Neural cell (in vitro differentiated cells): ENCODE measurements at regions not wholly inside any gene's neighbourhood (a gene's known extent, or its start where the extent isn't known, plus 50 kb on each side); places are given as distances from the start of the nearest gene placed in this dataset.
"Not testable (repeated sequence)": the region's sequence is repeated elsewhere in the genome, so short reads cannot be mapped to it uniquely, and the experiment has no call there.

Experiments
- H2AFZ ChIP-seq: fragments of 200-600, 300-800 bp; sonication (generic), shearing (Covaris generic); 2 replicates; pipeline ENCODE4 v1.6.0; 2014; ENCODE audit warnings: low read depth, mild to moderate bottlenecking, antibody characterized with exemption, low read length, moderate library complexity
- H3F3A ChIP-seq: fragments of 200-600 bp; shearing (Covaris generic); 2 replicates; pipeline ENCODE4 v1.6.1; 2016; ENCODE audit warnings: mild to moderate bottlenecking, moderate library complexity, mixed read lengths, antibody characterized with exemption, low read length; ENCODE audit not compliant: insufficient read depth, poor library complexity, severe bottlenecking
- H3K27ac ChIP-seq: fragments of 200-600, 300-800 bp; sonication (generic), shearing (Covaris generic); 2 replicates; pipeline ENCODE4 v1.5.1; 2014; ENCODE audit warnings: mild to moderate bottlenecking, low read length, moderate library complexity
- H3K27me3 ChIP-seq: fragments of 300-800, 200-600 bp; sonication (generic), shearing (Covaris generic); 2 replicates; pipeline ENCODE4 v1.6.0; 2014; ENCODE audit warnings: mild to moderate bottlenecking, low read depth, low read length, moderate library complexity; ENCODE audit not compliant: insufficient read depth
- H3K36me3 ChIP-seq: fragments of 300-800, 200-600 bp; sonication (generic), shearing (Covaris generic); 2 replicates; pipeline ENCODE4 v1.5.1; 2014; ENCODE audit warnings: mild to moderate bottlenecking, antibody characterized with exemption, low read length, moderate library complexity; ENCODE audit not compliant: insufficient read depth
- H3K4me2 ChIP-seq: fragments of 300-800, 200-600 bp; sonication (generic), shearing (Covaris generic); 2 replicates; pipeline ENCODE4 v1.6.0; 2014; ENCODE audit warnings: mild to moderate bottlenecking, low read length
- H3K4me3 ChIP-seq: fragments of 300-800, 200-600 bp; sonication (generic), shearing (Covaris generic); 2 replicates; pipeline ENCODE4 v1.5.1; 2014; ENCODE audit warnings: mild to moderate bottlenecking, low read length, moderate library complexity
- H3K79me2 ChIP-seq: fragments of 200-600 bp; shearing (Covaris generic); replicated peaks from 2 replicates; pipeline ENCODE4 v1.6.0; 2014; ENCODE audit warnings: mild to moderate bottlenecking, low read length, moderate library complexity; ENCODE audit not compliant: insufficient read depth
- H3K9ac ChIP-seq: fragments of 300-800, 200-600 bp; sonication (generic), shearing (Covaris generic); 2 replicates; pipeline ENCODE4 v1.6.1; 2016; ENCODE audit warnings: mild to moderate bottlenecking, low read length, mixed read lengths
- H3K9me2 ChIP-seq: fragments of 200-600 bp; shearing (Covaris generic); 2 replicates; pipeline ENCODE4 v1.6.1; 2016; ENCODE audit warnings: mild to moderate bottlenecking, low read length, mixed read lengths; ENCODE audit not compliant: insufficient read depth
- H3K9me3 ChIP-seq: fragments of 200-600, 300-800 bp; sonication (generic), shearing (Covaris generic); 2 replicates; pipeline ENCODE4 v1.6.1; 2016; ENCODE audit warnings: mild to moderate bottlenecking, mixed run types, low read length, moderate library complexity, mixed read lengths
- H4K20me1 ChIP-seq: fragments of 200-600 bp; shearing (Covaris generic); 2 replicates; pipeline ENCODE4 v1.6.1; 2016; ENCODE audit warnings: mild to moderate bottlenecking, mixed run types; ENCODE audit not compliant: insufficient read depth
- EP300 ChIP-seq: fragments of 450-650 bp; conservative IDR thresholded peaks from 2 replicates; pipeline ENCODE4 v1.6.1; 2014; ENCODE audit warnings: antibody characterized with exemption, mild to moderate bottlenecking, moderate library complexity; ENCODE audit not compliant: poor library complexity, severe bottlenecking
- EZH2 ChIP-seq: fragments of 200-600, 300-800 bp; shearing (Covaris generic), sonication (generic); IDR thresholded peaks from 2 replicates; pipeline ENCODE4 v1.6.1; 2014; ENCODE audit warnings: antibody characterized with exemption, low read length, borderline replicate concordance, mild to moderate bottlenecking; ENCODE audit not compliant: insufficient read depth, poor library complexity, severe bottlenecking
- MXI1 ChIP-seq: fragments of 450-650 bp; conservative IDR thresholded peaks from 2 replicates; pipeline ENCODE4 v1.6.1; 2014; ENCODE audit warnings: antibody characterized with exemption, mild to moderate bottlenecking; ENCODE audit not compliant: poor library complexity, severe bottlenecking
- POLR2AphosphoS5 ChIP-seq: IDR thresholded peaks from 2 replicates; pipeline ENCODE4 v1.6.1; 2012
- RAD21 ChIP-seq: fragments of 450-650 bp; conservative IDR thresholded peaks from 2 replicates; pipeline ENCODE4 v1.6.1; 2014; ENCODE audit warnings: antibody characterized with exemption, mild to moderate bottlenecking, moderate library complexity
- SMC3 ChIP-seq: fragments of 450-650 bp; conservative IDR thresholded peaks from 2 replicates; pipeline ENCODE4 v1.6.1; 2014; ENCODE audit warnings: antibody characterized with exemption, mild to moderate bottlenecking, moderate library complexity; ENCODE audit not compliant: poor library complexity
- TAF1 ChIP-seq: IDR thresholded peaks from 2 replicates; pipeline ENCODE4 v1.6.1; 2012; ENCODE audit warnings: low read depth
- TF ChIP-seq, protein P1 (sequence below): IDR thresholded peaks from 2 replicates; pipeline ENCODE4 v1.6.1; 2012; ENCODE audit warnings: borderline replicate concordance
- TF ChIP-seq, protein P2 (sequence below): fragments of 450-650 bp; IDR thresholded peaks from 2 replicates; pipeline ENCODE4 v1.5.1; 2014; ENCODE audit warnings: antibody characterized with exemption, mild to moderate bottlenecking, moderate library complexity; ENCODE audit not compliant: poor library complexity, severe bottlenecking

GRCh38 chr12:34163443-34163842 is 141.1 kb downstream of the ALG10 start:
- no peaks in the 10 kb centered on the region for H3K9me2 ChIP-seq
- no peak overlapping the region for H3K27ac ChIP-seq
- H3K4me2 ChIP-seq, result no peak overlapping the region
- H3K9me3 ChIP-seq, result peaks cover 2% of the 10 kb centered on the region
- no peak overlapping the region for H2AFZ ChIP-seq
- H3K36me3 ChIP-seq, result no peaks in the 10 kb centered on the region
- TF ChIP-seq, protein P1, sequence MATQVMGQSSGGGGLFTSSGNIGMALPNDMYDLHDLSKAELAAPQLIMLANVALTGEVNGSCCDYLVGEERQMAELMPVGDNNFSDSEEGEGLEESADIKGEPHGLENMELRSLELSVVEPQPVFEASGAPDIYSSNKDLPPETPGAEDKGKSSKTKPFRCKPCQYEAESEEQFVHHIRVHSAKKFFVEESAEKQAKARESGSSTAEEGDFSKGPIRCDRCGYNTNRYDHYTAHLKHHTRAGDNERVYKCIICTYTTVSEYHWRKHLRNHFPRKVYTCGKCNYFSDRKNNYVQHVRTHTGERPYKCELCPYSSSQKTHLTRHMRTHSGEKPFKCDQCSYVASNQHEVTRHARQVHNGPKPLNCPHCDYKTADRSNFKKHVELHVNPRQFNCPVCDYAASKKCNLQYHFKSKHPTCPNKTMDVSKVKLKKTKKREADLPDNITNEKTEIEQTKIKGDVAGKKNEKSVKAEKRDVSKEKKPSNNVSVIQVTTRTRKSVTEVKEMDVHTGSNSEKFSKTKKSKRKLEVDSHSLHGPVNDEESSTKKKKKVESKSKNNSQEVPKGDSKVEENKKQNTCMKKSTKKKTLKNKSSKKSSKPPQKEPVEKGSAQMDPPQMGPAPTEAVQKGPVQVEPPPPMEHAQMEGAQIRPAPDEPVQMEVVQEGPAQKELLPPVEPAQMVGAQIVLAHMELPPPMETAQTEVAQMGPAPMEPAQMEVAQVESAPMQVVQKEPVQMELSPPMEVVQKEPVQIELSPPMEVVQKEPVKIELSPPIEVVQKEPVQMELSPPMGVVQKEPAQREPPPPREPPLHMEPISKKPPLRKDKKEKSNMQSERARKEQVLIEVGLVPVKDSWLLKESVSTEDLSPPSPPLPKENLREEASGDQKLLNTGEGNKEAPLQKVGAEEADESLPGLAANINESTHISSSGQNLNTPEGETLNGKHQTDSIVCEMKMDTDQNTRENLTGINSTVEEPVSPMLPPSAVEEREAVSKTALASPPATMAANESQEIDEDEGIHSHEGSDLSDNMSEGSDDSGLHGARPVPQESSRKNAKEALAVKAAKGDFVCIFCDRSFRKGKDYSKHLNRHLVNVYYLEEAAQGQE, result no peak
- TF ChIP-seq, protein P2, sequence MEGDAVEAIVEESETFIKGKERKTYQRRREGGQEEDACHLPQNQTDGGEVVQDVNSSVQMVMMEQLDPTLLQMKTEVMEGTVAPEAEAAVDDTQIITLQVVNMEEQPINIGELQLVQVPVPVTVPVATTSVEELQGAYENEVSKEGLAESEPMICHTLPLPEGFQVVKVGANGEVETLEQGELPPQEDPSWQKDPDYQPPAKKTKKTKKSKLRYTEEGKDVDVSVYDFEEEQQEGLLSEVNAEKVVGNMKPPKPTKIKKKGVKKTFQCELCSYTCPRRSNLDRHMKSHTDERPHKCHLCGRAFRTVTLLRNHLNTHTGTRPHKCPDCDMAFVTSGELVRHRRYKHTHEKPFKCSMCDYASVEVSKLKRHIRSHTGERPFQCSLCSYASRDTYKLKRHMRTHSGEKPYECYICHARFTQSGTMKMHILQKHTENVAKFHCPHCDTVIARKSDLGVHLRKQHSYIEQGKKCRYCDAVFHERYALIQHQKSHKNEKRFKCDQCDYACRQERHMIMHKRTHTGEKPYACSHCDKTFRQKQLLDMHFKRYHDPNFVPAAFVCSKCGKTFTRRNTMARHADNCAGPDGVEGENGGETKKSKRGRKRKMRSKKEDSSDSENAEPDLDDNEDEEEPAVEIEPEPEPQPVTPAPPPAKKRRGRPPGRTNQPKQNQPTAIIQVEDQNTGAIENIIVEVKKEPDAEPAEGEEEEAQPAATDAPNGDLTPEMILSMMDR, result no peak
- TF ChIP-seq EZH2, result no peak
- no peak overlapping the region for H3K9ac ChIP-seq
- no peaks in the 10 kb centered on the region for H4K20me1 ChIP-seq
- no peak overlapping the region for H3K4me3 ChIP-seq
- H3K27me3 ChIP-seq, result no peaks in the 10 kb centered on the region
- H3K79me2 ChIP-seq, result no peaks in the 10 kb centered on the region
- H3F3A ChIP-seq, result no peaks in the 10 kb centered on the region

DNA sequence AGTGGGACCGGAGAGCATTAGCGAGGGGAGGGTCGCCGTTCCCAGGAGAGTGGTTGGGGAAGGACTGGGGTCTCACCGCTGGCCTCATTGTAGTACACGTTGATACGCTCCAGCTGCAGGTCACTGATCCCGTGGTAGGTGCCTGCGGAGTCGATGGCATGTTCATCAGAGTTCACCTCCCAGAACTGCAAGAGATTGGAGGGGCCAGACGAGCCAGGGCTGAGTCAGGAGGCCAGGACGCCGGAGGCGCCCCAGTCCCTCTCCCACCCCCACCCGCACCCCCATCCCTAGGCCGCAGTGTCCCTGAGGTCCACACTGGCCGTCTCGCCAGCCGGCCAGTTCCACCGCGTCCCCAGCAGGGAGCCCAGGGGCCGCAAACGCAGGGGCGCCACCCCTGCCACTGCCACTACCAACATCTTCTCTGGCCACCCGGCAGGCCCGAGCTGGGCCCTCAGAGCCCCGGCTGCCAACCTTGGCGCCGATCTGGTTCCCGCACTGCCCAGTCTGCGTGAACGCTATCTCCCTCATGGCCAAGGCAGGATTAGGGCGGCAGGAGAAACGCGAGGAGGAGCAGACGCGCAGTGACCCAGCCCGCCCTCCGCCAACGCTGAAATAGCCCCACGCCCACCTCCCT is 144.2 kb downstream of the ALG10 start:
- no peak overlapping the region for H3K27ac ChIP-seq
- H3K27me3 ChIP-seq, result no peaks in the 10 kb centered on the region
- H2AFZ ChIP-seq, result no peak overlapping the region
- H3F3A ChIP-seq, result no peaks in the 10 kb centered on the region
- no peaks in the 10 kb centered on the region for H3K9me2 ChIP-seq
- H3K4me3 ChIP-seq, result no peak overlapping the region
- H3K9ac ChIP-seq, result no peak overlapping the region
- peaks cover 2% of the 10 kb centered on the region for H3K9me3 ChIP-seq
- no peaks in the 10 kb centered on the region for H4K20me1 ChIP-seq
- no peaks in the 10 kb centered on the region for H3K36me3 ChIP-seq
- H3K4me2 ChIP-seq, result no peak overlapping the region
- no peaks in the 10 kb centered on the region for H3K79me2 ChIP-seq
- TF ChIP-seq, protein P2, result no peak
- no peak for TF ChIP-seq MXI1
- TF ChIP-seq POLR2AphosphoS5, result no peak
- TF ChIP-seq RAD21, result no peak
- no peak for TF ChIP-seq TAF1
- no peak for TF ChIP-seq SMC3
- TF ChIP-seq, protein P1, result no peak
- no peak for TF ChIP-seq EP300
- TF ChIP-seq EZH2, result no peak

- H3K4me3 ChIP-seq, H3K79me2 ChIP-seq, H2AFZ ChIP-seq, H4K20me1 ChIP-seq, H3F3A ChIP-seq, H3K9ac ChIP-seq, H3K4me2 ChIP-seq, H3K36me3 ChIP-seq, H3K9me3 ChIP-seq, H3K9me2 ChIP-seq, H3K27me3 ChIP-seq, H3K27ac ChIP-seq: not testable (repeated sequence)
Measured at GRCh38 chr12:34168507-34168906, 146.2 kb downstream of the ALG10 start.
